ENCODE measurements at regions not wholly inside any gene's neighbourhood (a gene's known extent, or its start where the extent isn't known, plus 50 kb on each side); places are given as distances from the start of the nearest gene placed in this dataset.

DNA sequence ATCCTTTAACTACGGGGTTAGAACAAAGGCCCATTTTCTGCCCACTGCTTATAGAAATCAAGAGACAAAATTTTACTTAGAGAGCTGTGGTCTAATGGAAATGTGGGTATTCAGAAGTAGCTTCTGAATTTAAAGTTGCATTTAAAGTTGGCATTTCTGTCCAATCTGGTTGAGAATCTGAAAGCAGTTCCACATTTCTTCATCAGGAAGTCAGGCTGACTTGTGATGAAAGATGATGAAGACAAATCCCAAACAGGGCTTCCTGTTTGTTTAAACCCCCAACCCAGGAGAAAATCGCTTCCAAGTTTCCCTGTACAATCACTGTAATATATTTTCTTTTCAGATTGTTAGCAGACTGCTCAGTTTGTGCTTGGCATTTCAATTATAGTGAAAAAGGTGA is 345.3 kb downstream of the SPRY1 start:
- TF ChIP-seq, protein P1, sequence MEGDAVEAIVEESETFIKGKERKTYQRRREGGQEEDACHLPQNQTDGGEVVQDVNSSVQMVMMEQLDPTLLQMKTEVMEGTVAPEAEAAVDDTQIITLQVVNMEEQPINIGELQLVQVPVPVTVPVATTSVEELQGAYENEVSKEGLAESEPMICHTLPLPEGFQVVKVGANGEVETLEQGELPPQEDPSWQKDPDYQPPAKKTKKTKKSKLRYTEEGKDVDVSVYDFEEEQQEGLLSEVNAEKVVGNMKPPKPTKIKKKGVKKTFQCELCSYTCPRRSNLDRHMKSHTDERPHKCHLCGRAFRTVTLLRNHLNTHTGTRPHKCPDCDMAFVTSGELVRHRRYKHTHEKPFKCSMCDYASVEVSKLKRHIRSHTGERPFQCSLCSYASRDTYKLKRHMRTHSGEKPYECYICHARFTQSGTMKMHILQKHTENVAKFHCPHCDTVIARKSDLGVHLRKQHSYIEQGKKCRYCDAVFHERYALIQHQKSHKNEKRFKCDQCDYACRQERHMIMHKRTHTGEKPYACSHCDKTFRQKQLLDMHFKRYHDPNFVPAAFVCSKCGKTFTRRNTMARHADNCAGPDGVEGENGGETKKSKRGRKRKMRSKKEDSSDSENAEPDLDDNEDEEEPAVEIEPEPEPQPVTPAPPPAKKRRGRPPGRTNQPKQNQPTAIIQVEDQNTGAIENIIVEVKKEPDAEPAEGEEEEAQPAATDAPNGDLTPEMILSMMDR (IDR thresholded peaks at IDR 0.05) = no peak
- no peak for TF ChIP-seq POLR2A (IDR thresholded peaks at IDR 0.05)
- Histone ChIP-seq H3K27me3 (no peaks in the 10 kb centered on the region), H3K4me3 (no peak overlapping the region), H3K9me3 (no peaks in the 10 kb centered on the region), H3K27ac (no peak overlapping the region), H3K4me1 (no peaks in the 10 kb centered on the region), H3K36me3 (no peaks in the 10 kb centered on the region)
- DNase-seq = no peak

DNA sequence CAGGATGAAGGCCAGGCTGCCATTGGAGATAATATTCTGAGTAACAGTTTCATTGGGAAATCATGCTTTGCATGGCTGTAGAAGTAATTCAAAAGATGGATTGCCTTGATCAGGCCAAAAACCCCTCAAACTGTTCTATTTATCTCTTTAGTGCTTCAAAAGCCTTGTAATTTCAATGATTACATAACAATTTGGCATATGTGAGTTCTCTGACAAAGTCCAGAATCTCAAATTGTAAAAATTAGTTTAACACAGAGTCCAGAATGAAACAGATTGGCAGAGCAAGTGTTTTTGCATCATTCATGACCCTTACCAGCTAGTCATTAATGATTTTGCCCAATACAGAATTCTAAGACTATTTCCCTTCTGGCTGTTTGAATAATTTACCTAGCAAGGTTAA is 347.3 kb downstream of the SPRY1 start:
- TF ChIP-seq, protein P1 (IDR thresholded peaks at IDR 0.05) = no peak
- no peak for TF ChIP-seq POLR2A (IDR thresholded peaks at IDR 0.05)
- Histone ChIP-seq H3K4me1 (no peaks in the 10 kb centered on the region), H3K27ac (peak overlapping the region in 1 of 4 donors; percentile 35), H3K9me3 (no peaks in the 10 kb centered on the region), H3K36me3 (no peaks in the 10 kb centered on the region), H3K27me3 (no peaks in the 10 kb centered on the region), H3K4me3 (no peak overlapping the region)
- DNase-seq = no peak

GRCh38 chr4:123744664-123745290 is 348.2 kb downstream of the SPRY1 start:
- Histone ChIP-seq H3K36me3 (no peaks in the 10 kb centered on the region), H3K9me3 (no peaks in the 10 kb centered on the region), H3K4me1 (no peaks in the 10 kb centered on the region), H3K4me3 (no peak overlapping the region), H3K27ac (peak overlapping the region in 1 of 4 donors; percentile 6), H3K27me3 (no peaks in the 10 kb centered on the region)
- TF ChIP-seq, protein P1 (IDR thresholded peaks at IDR 0.05) = no peak
- no peak for TF ChIP-seq POLR2A (IDR thresholded peaks at IDR 0.05)
- DNase-seq = no peak

GRCh38 chr4:123747016-123747415 is 350.4 kb downstream of the SPRY1 start:
- Histone ChIP-seq H3K9me3 (no peaks in the 10 kb centered on the region), H3K4me3 (no peak overlapping the region), H3K27ac (no peak overlapping the region), H3K36me3 (no peaks in the 10 kb centered on the region), H3K4me1 (no peaks in the 10 kb centered on the region), H3K27me3 (no peaks in the 10 kb centered on the region)
- DNase-seq = no peak
- TF ChIP-seq, protein P1 (IDR thresholded peaks at IDR 0.05) = no peak
- TF ChIP-seq POLR2A (IDR thresholded peaks at IDR 0.05) = no peak

GRCh38 chr4:123748806-123749205 is 352.2 kb downstream of the SPRY1 start:
- H3K27me3 ChIP-seq = no peaks in the 10 kb centered on the region
- TF ChIP-seq, protein P1 (IDR thresholded peaks at IDR 0.05) = no peak
- no peak for TF ChIP-seq POLR2A (IDR thresholded peaks at IDR 0.05)
- H3K36me3 ChIP-seq = no peaks in the 10 kb centered on the region
- no peak for DNase-seq
- no peak overlapping the region for H3K27ac ChIP-seq
- H3K9me3 ChIP-seq = no peaks in the 10 kb centered on the region
- no peaks in the 10 kb centered on the region for H3K4me1 ChIP-seq
- no peak overlapping the region for H3K4me3 ChIP-seq

- no peak overlapping the region for H3K27ac ChIP-seq
- no peaks in the 10 kb centered on the region for H3K9me3 ChIP-seq
- TF ChIP-seq POLR2A (IDR thresholded peaks at IDR 0.05) = no peak
- TF ChIP-seq, protein P1 (IDR thresholded peaks at IDR 0.05) = no peak
- no peak for DNase-seq
- H3K36me3 ChIP-seq = no peaks in the 10 kb centered on the region
- H3K4me3 ChIP-seq = no peak overlapping the region
- no peaks in the 10 kb centered on the region for H3K27me3 ChIP-seq
- no peaks in the 10 kb centered on the region for H3K4me1 ChIP-seq
Observed at GRCh38 chr4:123749383-123749782, 352.8 kb downstream of the SPRY1 start.
